HG03135 (cell line): ENCODE measurements at regions not wholly inside any gene's neighbourhood (a gene's known extent, or its start where the extent isn't known, plus 50 kb on each side); places are given as distances from the start of the nearest gene placed in this dataset.
"Not testable (repeated sequence)": the region's sequence is repeated elsewhere in the genome, so short reads cannot be mapped to it uniquely, and the experiment has no call there.

ENCODE experiments used
- ATAC-seq: cut with Tn5 transposase; IDR thresholded peaks from one replicate; pipeline ENCODE4 v1.9.1; 2021; ENCODE audit warnings: mild to moderate bottlenecking, moderate library complexity; ENCODE audit not compliant: unreplicated experiment

DNA sequence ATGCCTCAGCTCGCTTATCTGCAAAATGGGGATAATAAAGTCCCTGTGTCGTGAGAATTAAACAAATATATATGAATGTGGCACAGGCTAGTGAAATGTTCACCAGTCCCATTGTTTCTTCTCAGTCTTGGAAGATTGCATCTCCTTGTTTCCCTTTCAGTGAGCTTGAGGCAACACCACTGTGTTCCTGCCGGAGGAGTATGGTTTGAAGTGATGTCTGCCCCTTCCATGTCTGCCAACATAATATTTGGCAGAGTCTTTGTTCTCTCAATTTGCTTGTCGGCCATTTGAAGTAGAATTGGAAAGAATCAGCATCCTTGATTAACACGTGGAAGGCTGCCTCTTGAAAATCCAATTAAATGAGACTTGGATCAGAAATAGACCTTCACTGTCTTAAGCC lies 1088.5 kb upstream of the INTU start:
- no peak for ATAC-seq

DNA sequence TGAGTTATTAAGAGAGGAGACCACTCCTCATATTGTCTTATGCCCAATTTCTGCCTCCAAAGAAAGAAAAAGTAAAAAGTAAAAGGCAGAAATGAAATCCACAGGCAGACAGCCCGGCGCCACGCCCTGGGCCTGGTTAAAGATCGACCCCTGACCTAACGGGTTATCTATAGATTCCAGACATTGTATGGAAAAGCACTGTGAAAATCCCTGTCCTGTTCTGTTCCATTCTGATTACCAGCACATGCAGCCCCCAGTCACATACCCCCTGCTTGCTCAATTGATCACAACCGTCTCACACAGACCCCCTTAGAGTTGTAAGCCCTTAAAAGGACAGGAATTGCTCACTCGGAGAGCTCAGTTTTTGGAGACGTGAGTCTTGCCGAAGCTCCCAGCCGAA lies 1086.6 kb upstream of the INTU start:
- ATAC-seq = not testable (repeated sequence)

DNA sequence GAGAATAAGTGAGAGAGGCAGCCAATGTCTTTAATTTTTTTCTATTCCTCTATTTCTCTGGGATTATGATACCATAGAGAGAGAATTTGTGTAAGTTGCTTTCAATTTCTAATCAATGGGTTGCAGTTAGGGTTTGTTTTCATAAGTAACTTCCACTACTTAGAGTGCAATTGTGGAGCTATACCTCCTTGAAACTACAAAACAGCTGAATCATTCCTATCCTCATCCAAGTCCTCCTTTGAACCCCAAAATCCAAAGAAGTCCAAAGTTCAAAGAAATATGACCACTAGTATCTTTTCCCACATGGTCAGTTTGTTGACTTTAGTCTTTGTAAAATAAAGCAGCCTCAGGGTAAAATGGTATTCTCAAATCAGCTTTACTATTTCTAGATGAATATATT lies 1085.4 kb upstream of the INTU start:
- ATAC-seq = no peak

DNA sequence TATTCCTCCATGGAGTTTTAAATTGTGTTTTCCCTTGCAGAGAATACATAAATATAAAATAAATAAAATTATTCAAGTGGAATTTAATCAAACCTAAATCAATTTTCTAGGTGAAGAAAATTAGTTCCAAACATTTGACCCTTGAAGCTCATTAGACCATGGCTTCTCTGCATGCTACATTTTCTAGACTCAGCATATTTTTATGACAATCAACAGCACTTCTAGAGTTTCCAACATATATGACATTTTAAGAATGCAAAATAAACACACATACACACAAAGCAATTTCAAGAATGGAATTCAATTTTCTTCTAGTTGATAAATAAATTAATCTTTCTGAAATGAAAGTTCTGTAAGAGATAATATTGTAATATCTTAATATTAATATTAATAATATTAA lies 1083.9 kb upstream of the INTU start:
- no peak for ATAC-seq

DNA sequence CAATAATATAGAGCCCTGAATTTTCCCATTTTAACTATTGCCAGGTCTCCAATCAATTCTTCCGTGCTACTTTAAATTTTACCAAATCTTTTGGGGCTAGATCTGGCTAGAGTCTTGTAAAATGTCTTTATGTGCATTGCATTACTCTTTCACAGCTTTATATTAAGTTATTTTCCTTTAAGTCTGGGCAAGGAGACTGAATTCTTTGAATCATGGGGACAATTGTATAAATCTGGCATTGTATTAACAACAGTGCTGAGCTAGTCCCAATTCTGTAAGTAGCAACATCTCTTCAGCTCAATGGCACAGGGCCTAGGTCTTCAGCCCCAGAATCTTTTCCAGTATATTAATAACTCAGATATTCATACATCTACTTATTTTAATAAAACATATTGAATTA lies 1080.4 kb upstream of the INTU start:
- no peak for ATAC-seq

DNA sequence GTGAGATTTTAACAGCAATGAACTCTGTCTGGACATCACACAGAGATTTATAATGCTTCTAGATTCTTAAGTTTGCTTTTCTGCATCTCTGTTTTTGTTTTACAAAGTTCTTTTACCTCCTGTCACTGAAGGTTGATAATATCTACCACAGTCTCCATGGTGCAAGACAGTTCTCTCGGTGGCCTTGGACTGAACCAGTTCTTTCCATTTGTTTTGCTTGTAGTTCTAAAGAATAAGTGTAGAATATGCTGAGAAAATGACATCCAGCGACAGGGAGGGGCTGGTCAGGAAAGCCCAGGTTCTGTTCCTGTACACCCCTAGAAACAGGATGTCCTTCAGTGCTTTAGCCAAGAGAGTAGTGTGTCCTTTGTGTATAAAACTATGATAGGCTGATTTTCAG lies 1079.5 kb upstream of the INTU start:
- no peak for ATAC-seq

DNA sequence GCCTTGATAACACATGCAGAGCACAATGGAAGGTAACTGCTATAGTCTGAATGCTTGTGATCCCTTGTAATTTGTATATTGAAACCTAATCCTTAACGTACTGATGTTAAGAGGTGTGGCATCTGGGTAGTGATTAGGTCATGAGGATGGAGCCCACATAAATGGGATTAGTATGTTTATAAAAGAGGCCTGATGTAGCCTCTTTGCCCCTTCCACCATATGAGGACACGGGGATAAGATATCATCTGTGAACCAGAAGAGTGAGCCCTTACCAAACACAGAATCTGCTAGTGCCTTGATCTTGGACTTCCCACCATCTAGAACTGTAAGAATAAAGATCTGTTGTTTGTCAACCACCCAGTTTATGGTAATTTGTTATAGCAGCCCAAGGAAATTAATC lies 1074.2 kb upstream of the INTU start:
- no peak for ATAC-seq

DNA sequence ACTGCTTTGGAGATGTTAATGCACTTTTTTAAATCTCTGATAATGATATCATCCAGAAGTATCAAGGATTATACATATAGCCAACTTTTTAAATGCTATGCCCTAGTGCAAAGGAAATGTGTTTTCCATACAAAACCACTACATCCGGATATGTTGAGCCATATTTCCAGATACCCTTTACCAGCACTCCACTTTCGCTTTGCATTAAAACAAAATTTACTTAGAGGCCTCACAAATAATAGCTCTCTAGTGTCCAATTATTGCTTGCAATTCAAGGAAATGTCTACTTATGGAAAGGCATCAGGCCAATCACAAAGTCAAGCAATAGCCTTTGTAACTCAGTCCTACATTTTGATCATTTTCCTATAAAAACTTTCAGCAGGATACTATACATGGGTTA lies 1072.8 kb upstream of the INTU start:
- no peak for ATAC-seq

DNA sequence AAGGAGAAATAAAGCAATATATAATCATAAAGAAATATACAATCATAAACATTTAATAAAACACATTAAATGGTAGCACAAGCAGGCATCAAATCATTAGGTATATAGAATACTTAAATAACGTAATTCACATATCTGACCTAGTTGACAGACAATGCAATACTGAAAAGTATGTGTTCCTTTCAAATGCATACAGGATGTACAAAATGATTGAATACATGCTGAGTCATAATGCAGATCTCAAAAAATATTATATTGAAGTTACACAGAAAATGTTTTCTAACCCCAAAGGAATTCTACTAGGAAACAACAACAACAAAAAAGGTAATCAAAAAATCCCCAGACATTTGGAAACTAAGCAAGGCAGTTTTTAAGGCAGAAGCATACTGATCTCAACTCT lies 1072.0 kb upstream of the INTU start:
- ATAC-seq = no peak

DNA sequence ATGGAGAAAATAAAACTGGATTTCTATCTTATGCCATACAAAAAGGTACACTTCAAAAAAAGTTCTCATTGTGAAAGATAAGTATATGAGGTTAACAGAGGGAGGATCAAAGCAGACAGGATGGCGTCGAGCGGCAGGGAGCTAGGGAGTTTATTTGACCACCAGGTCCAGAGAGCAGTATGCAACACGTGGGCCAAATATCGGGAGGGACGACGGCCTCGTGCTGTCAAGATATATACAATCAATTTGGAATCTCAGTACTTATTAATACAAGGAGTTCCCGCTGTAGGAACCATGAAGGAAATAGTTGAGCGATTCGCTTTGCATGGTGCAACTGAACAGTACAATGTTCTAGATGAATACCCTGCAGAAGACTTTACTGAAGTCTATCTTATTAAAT lies 1069.4 kb upstream of the INTU start:
- ATAC-seq = no peak

DNA sequence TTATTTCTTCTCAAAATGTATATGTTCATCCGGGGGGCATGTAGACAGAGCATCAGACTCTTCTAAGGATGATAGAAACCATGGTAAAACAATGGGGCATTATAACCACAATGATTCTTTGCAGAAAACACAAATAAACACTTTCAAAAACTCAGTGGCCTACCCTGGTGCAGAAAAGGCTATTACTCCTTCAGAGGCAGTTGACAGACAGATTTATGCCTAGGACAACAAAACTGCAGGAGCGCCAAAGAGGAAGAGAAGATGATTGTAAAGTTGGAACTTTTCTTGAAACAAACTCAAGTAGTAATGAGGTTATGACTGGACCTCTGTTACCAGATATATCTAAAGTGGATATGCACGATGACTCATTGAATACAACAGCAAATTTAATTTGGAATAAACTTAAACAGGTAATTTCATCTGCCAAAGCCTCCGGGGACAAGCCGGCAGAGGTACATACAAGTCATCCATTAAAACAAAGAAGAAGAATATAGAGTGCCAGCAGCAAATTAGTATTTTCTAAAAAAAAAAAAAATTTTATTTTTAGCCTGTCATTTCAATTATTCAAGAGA lies 1068.4 kb upstream of the INTU start:
- no peak for ATAC-seq

DNA sequence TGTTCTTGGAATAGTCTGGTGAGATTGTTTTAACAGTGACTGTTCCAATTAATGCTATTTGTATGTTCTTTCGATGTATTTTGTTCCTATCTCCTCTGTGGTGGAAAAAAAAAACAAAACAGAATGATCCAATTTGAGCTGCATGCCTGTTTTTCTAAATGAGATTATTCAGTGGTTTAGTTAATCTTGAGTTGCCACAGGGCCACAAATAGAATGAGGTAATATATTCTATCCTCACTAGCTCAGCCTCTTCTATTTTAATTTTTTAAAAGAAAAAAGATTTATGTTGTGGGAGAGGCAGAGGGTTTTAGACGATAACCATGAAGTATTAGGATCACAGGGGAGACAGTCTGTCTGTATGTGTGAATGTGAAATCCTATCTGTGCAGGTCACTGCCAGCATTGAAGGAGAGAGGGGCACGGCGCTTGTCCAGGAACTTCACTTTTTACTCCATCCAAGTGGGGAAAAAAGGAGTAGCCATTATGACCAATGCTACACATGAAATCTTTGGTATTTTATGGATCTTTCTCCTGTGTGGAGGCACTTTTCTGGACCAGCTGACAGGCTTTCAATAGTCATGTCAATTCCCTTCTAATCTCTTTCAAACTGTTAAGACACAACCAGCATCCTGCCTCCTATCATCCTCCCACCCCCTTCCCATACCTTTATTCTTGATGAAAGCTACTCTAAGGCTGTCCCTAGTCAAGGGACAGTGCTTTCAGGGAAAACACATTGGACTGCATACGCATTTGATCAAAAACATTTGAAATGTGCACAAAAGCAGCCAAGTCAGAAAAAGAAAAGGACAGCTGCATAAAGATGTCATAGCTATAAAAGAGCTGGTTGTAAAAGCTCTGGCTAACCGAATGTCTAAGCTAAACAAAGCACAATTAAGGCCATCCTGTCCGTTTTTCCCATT lies 1063.8 kb upstream of the INTU start:
- ATAC-seq = no peak

DNA sequence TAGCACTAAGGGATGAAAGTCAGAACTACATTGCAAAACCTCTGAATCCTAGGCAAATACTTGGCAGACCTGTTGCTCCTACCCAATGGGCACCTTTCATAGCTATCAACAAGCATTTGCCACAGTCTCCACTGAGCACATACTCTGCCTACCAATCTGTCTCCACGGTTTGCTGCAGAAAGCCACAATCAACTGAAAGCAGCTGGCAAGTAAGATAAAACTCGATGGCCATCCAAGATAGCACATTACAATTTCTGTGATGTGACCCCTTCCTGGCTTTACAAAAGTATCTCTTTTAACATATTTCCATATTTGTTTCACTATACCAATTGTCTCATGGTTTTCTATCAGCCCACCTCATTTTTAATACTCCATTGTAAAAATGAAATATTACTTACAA lies 1060.5 kb upstream of the INTU start:
- no peak for ATAC-seq

DNA sequence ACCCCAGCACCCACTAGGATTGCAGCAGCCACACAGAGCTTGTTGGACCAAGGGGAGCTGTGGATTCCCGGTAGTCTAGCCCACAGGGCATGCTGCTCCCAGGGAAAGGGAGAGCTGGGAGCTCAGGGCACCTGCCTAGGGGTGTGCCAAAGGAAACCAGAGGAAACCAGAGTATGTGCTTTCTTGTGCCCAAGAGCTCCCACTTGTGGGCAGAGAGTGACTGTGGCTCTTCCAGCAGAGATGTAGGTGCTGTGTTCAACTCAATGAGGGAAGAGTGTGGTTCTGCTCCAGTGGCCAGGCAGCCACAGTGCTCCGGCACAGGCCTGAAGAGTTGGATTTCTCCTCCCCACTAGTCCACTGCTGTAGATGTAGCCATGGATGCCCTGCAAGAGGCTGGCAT lies 1050.0 kb upstream of the INTU start:
- ATAC-seq = no peak

DNA sequence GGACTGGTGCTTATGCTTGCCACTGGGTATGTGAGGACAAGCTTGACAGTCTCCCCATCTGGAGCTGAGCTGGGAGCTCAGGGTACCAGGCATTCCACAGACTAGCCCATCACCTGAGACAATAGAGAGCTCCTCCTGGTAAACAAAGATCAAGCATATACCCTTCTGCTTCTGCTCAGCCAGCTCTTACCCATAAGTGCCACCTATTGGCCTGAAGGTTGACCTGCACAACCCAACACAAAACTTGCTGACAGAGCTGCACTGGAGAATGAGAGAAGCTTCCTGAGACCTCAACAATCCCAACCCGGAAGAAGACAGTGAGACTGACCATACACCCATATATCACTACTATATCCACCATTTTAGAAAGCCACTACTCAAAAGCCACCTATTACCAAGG lies 1049.2 kb upstream of the INTU start:
- no peak for ATAC-seq

DNA sequence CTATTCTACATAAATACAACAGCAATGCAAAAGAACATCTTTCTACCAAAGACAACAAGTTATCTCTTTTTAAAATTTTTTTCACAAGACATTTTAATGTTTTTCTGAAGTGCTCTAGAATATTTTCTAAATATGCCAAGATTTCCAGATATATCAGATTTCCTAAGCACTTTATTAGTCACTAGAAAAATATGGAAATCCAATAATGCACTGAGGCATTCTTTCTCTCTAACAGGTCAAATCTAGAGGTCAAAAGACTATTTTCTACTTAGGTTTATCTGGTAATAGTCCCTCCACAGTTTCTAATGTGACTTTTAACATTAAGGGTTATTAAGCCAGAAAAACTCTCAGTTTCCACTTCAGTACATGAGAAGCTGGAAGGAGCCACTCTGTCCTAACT lies 1041.2 kb upstream of the INTU start:
- ATAC-seq = no peak

DNA sequence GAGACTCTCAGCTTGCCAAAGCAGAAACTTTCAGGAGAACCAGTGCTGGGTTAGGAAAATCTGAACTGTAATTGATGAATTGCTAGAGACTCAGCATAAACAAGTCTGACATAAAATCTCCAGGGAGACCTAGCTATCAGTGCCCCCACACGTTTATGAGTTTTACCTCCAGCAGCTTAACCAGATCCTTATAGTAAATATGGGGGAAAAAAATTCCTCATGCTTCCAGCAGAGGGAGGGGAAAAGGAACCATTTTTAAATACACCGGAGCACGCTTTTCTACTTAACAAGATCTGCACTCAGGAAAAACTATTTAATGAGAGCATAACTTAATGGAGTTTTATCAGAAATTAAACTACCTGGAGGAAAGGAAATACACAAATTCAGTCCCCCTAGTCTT lies 1040.7 kb upstream of the INTU start:
- ATAC-seq = no peak

DNA sequence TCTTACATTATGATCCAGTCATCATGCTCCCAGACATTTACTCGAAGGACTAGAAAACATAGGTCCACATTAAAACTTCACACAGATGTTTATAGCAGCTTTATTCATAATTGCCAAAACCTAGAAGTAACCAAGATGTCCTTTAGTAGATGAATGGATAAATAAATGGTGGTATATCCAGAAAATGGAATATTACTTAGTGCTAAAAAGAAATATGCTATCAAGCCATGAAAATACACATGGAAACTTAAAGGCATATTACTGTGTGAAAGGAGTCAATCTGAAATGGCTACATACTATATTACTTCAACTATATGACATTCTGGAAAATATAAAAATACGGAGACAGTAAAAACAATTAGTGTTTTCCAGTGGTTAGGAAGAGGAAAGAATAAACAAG lies 1039.1 kb upstream of the INTU start:
- ATAC-seq = no peak

DNA sequence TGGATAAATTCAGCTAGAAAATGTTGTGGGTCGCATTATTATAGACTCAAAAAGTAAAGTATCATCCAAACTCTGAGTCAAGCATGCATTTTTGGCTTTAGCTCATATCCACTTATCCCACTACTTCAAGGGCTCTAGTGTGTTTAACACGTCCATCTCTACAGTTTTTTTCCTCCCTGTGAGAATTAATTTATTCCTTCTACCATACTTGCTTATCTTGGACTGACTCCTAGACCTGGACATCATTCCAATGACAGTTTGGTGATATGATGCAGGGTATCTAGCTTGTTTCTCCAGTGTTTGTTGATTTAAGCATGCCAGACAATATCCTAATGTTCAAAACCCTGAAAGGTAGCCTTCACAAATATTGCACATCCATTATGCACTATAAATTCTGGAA lies 1037.1 kb upstream of the INTU start:
- no peak for ATAC-seq

DNA sequence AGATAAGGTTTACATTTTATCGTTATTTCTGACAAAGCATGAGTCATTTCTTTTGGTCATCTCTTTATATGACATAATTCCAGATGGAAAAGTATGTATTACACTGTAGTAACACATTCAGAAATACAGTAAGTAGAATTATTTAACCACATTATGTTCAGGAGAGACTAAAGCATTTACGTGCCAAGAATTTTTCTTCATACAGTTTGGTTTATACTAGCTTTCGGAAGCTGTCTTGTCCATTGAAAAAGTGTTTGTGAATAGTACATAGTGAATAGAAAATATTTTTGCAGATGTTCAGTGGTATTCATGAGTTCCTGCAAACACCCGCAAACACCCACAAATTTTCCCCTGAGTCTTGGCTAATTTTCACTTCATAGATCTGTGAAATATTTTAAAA lies 1033.0 kb upstream of the INTU start:
- no peak for ATAC-seq

DNA sequence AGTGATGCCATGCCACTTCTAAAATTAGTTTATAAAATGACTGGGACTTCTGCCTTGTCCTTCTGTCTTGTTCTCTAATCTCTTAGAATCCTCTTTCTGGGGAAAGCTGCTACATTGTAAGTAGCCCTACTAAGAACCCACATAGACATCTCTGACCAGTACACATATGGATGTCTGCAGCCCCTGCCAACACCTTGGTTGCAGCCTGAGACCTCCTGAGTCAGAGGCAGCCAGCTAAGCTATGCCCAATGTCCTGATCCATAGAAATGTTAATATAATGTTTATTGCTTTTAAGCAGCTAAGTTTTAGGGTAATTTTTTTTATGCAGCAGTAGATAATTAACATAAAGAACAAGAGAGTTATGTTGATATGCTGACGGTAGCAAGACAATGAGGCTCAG lies 1029.5 kb upstream of the INTU start:
- ATAC-seq = no peak

DNA sequence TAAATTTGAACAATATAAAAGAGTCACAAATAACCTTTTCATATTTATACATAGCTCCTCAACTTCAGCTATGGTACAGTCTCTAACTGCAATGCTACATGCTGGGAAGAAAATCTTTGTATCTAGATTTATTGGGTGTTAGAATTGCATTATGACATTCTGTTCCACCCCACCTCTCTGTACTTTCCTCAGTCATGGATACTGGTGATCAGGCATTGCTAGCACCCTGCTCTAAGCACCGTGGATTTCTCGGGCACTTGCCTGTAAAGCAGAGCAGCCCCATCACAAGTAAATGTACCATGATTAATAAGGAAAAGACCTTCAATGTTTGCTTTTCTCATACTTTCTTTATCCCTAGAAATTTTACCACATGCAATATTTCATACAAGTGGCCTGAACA lies 1028.9 kb upstream of the INTU start:
- ATAC-seq = no peak
